ENCODE measurements at regions not wholly inside any gene's neighbourhood (a gene's known extent, or its start where the extent isn't known, plus 50 kb on each side); places are given as distances from the start of the nearest gene placed in this dataset.
"Not testable (repeated sequence)": the region's sequence is repeated elsewhere in the genome, so short reads cannot be mapped to it uniquely, and the experiment has no call there.

GRCh38 chr13:103473081-103473480 lies 406.9 kb upstream of the SLC10A2 start:
- Mint-ChIP-seq H3K27ac (no peak overlapping the region), H3K4me3 (no peak overlapping the region), H3K4me1 (no peaks in the 10 kb centered on the region), H3K9me3 (peaks cover 6 to 33% (median 16%) of the 10 kb centered on the region in 6 donors), H3K36me3 (no peaks in the 10 kb centered on the region), H3K27me3 (ENCODE audit: low read depth in 3 of 3) (no peaks in the 10 kb centered on the region)
- DNase-seq = no peak

- Mint-ChIP-seq H3K27ac (no peak overlapping the region), H3K4me3 (no peak overlapping the region), H3K4me1 (no peaks in the 10 kb centered on the region), H3K36me3 (no peaks in the 10 kb centered on the region), H3K27me3 (ENCODE audit: low read depth in 3 of 3) (no peaks in the 10 kb centered on the region), H3K9me3 (peaks cover 4 to 27% (median 11%) of the 10 kb centered on the region in 6 donors)
- DNase-seq = no peak
These were observed 405.7 kb upstream of the SLC10A2 start for GRCh38 chr13:103471896-103472295.

DNA sequence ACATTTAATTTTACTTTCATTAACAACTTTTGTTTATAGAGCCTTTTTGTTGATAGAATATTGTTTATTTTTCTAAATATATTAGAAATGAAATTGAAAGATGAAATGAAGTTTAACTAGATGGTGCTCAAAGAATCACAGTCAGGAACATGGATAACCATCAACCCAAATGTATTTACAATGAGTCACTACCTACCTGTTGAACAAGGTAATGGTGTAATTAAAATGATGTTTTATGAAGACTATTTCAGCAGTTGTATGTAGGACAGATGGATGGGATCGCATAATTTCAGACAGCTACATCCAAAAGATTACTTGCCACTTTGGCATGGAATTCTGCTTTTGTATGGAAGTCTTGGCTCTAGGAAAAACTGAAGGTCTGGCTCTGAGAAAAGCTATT lies 403.6 kb upstream of the SLC10A2 start:
- Mint-ChIP-seq H3K4me3 (no peak overlapping the region), H3K36me3 (no peaks in the 10 kb centered on the region), H3K27me3 (ENCODE audit: low read depth in 3 of 3) (no peaks in the 10 kb centered on the region), H3K4me1 (no peaks in the 10 kb centered on the region), H3K27ac (no peak overlapping the region), H3K9me3 (peaks cover 0 to 31% (median 14%) of the 10 kb centered on the region in 6 donors)
- DNase-seq = no peak

- Mint-ChIP-seq H3K27ac (no peak overlapping the region), H3K4me3 (no peak overlapping the region), H3K9me3 (peaks cover 4 to 28% (median 13%) of the 10 kb centered on the region in 6 donors), H3K27me3 (ENCODE audit: low read depth in 3 of 3) (peaks cover 0 to 2% (median 0%) of the 10 kb centered on the region in 3 donors), H3K4me1 (no peaks in the 10 kb centered on the region), H3K36me3 (no peaks in the 10 kb centered on the region)
- no peak for DNase-seq
These were observed 400.5 kb upstream of the SLC10A2 start for GRCh38 chr13:103466761-103467160.

DNA sequence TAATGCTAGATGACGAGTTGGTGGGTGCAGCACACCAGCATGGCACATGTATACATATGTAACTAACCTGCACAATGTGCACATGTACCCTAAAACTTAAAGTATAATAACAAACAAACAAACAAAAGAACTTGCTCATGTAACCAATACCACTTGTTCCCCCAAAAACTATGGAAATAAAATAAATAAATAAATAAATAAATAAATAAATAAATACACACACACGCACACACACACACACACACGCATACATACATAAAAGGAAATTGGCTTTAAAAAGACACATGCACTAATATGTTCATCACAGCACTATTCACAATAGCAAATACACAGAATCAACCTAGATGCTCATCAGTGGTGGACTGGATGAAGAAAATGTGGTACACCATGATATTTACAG lies 394.0 kb upstream of the SLC10A2 start:
- H3K27ac Mint-ChIP-seq; DNase-seq; H3K27me3 Mint-ChIP-seq (ENCODE audit: low read depth in 3 of 3); H3K4me3 Mint-ChIP-seq; H3K4me1 Mint-ChIP-seq; H3K36me3 Mint-ChIP-seq: not testable (repeated sequence)
- H3K9me3 Mint-ChIP-seq = peaks cover 4 to 17% (median 14%) of the 10 kb centered on the region in 6 donors

- peaks cover 0 to 30% (median 10%) of the 10 kb centered on the region in 6 donors for H3K9me3 Mint-ChIP-seq
- not testable (repeated sequence) for H3K4me1 Mint-ChIP-seq; H3K27ac Mint-ChIP-seq; DNase-seq; H3K27me3 Mint-ChIP-seq (ENCODE audit: low read depth in 3 of 3); H3K36me3 Mint-ChIP-seq; H3K4me3 Mint-ChIP-seq
These were observed 390.8 kb upstream of the SLC10A2 start for GRCh38 chr13:103457050-103457449.

DNA sequence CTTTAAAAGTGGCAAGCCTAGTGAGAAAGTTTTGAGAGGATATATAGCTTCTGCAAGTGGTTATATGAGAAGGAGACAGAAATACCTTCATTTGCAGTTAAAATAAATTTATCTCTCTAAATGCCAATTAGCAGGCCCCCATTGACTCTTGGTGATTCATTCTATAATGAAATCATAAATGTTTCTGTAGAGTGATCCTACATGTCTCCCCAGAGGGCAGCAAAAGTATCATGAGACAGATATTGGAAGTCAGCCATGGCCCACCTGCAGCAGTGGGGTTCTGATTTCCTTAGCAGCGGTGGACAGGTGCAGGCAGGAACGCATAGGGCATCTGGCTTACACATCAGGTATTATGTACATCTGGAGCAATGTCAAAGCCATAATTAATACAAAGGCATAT lies 385.4 kb upstream of the SLC10A2 start:
- Mint-ChIP-seq H3K4me1 (no peaks in the 10 kb centered on the region), H3K9me3 (peaks cover 0 to 24% (median 3%) of the 10 kb centered on the region in 6 donors), H3K27ac (no peak overlapping the region), H3K27me3 (ENCODE audit: low read depth in 3 of 3) (peaks cover 0 to 3% (median 0%) of the 10 kb centered on the region in 3 donors), H3K36me3 (no peaks in the 10 kb centered on the region), H3K4me3 (no peak overlapping the region)
- DNase-seq = no peak

DNA sequence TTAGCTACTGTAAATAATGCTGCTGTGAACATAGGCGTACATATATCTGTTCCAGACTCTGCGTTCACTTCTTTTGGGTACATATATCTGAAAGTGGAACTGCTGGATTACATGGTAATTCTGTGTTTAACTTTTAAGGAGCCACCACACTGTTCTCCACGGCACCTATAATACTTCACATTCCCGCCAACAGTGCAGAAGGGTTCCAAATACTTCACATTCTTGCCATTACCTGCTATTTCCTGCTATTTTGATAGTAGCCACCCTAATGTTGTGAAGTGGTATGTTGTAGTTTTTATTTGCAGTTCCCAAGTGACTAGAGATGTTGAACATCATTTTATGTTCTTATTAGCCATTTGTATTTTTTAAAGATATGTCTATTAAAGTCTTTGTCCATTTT lies 377.4 kb upstream of the SLC10A2 start:
- Mint-ChIP-seq H3K4me1 (no peaks in the 10 kb centered on the region), H3K27me3 (ENCODE audit: low read depth in 3 of 3) (no peaks in the 10 kb centered on the region), H3K27ac (no peak overlapping the region), H3K36me3 (no peaks in the 10 kb centered on the region), H3K4me3 (no peak overlapping the region), H3K9me3 (peaks cover 6 to 22% (median 10%) of the 10 kb centered on the region in 6 donors)
- no peak for DNase-seq

GRCh38 chr13:103437651-103438050 lies 371.4 kb upstream of the SLC10A2 start:
- no peaks in the 10 kb centered on the region for H3K4me1 Mint-ChIP-seq
- H3K27ac Mint-ChIP-seq = no peak overlapping the region
- no peak overlapping the region for H3K4me3 Mint-ChIP-seq
- peaks cover 3 to 16% (median 10%) of the 10 kb centered on the region in 6 donors for H3K9me3 Mint-ChIP-seq
- H3K36me3 Mint-ChIP-seq = no peaks in the 10 kb centered on the region
- no peak for DNase-seq
- no peaks in the 10 kb centered on the region for H3K27me3 Mint-ChIP-seq (ENCODE audit: low read depth in 3 of 3)

- H3K36me3 Mint-ChIP-seq = no peaks in the 10 kb centered on the region
- no peak overlapping the region for H3K4me3 Mint-ChIP-seq
- peaks cover 3 to 17% (median 12%) of the 10 kb centered on the region in 6 donors for H3K9me3 Mint-ChIP-seq
- H3K4me1 Mint-ChIP-seq = no peaks in the 10 kb centered on the region
- no peak for DNase-seq
- no peaks in the 10 kb centered on the region for H3K27me3 Mint-ChIP-seq (ENCODE audit: low read depth in 3 of 3)
- no peak overlapping the region for H3K27ac Mint-ChIP-seq
These were observed 369.9 kb upstream of the SLC10A2 start for GRCh38 chr13:103436057-103436654.

- Mint-ChIP-seq H3K4me1 (no peaks in the 10 kb centered on the region), H3K27me3 (ENCODE audit: low read depth in 3 of 3) (no peaks in the 10 kb centered on the region), H3K4me3 (no peak overlapping the region), H3K9me3 (peaks cover 3 to 22% (median 11%) of the 10 kb centered on the region in 6 donors), H3K36me3 (no peaks in the 10 kb centered on the region), H3K27ac (no peak overlapping the region)
- DNase-seq = no peak
These were observed 365.6 kb upstream of the SLC10A2 start for GRCh38 chr13:103431856-103432255.

DNA sequence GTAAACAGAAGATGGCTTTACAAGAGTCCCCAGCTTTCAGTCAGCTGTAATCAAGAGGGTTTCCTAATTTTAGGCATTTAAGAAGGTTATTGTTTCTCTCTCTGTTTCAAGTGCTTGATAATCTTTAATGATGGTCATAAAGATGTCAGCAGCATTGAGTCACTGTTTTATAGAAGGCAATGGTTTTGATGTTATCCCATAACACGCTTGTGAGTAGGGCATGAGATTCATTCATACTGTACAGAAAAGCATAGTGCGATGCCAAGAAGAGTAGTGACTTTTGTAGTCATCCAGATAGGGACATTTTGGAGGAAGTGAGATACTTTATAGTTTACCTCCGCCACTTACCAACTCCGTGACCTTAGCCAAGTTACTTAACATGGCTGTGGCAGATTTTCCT lies 364.2 kb upstream of the SLC10A2 start:
- Mint-ChIP-seq H3K4me1 (no peaks in the 10 kb centered on the region), H3K27ac (no peak overlapping the region), H3K9me3 (peaks cover 4 to 26% (median 9%) of the 10 kb centered on the region in 6 donors), H3K27me3 (ENCODE audit: low read depth in 3 of 3) (no peaks in the 10 kb centered on the region), H3K36me3 (no peaks in the 10 kb centered on the region), H3K4me3 (no peak overlapping the region)
- DNase-seq = no peak

- no peak overlapping the region for H3K4me3 Mint-ChIP-seq
- H3K9me3 Mint-ChIP-seq = peaks cover 0 to 4% (median 0%) of the 10 kb centered on the region in 6 donors
- H3K36me3 Mint-ChIP-seq = no peaks in the 10 kb centered on the region
- H3K27ac Mint-ChIP-seq = no peak overlapping the region
- DNase-seq = no peak
- peaks cover 0 to 2% (median 0%) of the 10 kb centered on the region in 3 donors for H3K27me3 Mint-ChIP-seq (ENCODE audit: low read depth in 3 of 3)
- no peaks in the 10 kb centered on the region for H3K4me1 Mint-ChIP-seq
These were observed 343.8 kb upstream of the SLC10A2 start for GRCh38 chr13:103410002-103410401.

GRCh38 chr13:103406967-103407366 lies 340.8 kb upstream of the SLC10A2 start:
- Mint-ChIP-seq H3K27me3 (ENCODE audit: low read depth in 3 of 3) (peaks cover 0 to 2% (median 0%) of the 10 kb centered on the region in 3 donors), H3K9me3 (peaks cover 0 to 12% (median 0%) of the 10 kb centered on the region in 6 donors), H3K27ac (no peak overlapping the region), H3K4me3 (no peak overlapping the region), H3K4me1 (no peaks in the 10 kb centered on the region), H3K36me3 (no peaks in the 10 kb centered on the region)
- no peak for DNase-seq

GRCh38 chr13:103405297-103405696 lies 339.1 kb upstream of the SLC10A2 start:
- Mint-ChIP-seq H3K9me3 (peaks cover 0 to 12% (median 0%) of the 10 kb centered on the region in 6 donors), H3K4me1 (no peaks in the 10 kb centered on the region), H3K27ac (no peak overlapping the region), H3K36me3 (no peaks in the 10 kb centered on the region), H3K27me3 (ENCODE audit: low read depth in 3 of 3) (peaks cover 0 to 2% (median 0%) of the 10 kb centered on the region in 3 donors), H3K4me3 (no peak overlapping the region)
- DNase-seq = no peak
